CD4-positive, alpha-beta T cell treated with Interleukin-17A for 4 hours (primary cell): ENCODE measurements at regions not wholly inside any gene's neighbourhood (a gene's known extent, or its start where the extent isn't known, plus 50 kb on each side); places are given as distances from the start of the nearest gene placed in this dataset.

ENCODE experiments used
- DNase-seq: peaks from one replicate; pipeline ENCODE4 v3.0.0-alpha.2; 2020; ENCODE audit warnings: mixed read lengths

DNA sequence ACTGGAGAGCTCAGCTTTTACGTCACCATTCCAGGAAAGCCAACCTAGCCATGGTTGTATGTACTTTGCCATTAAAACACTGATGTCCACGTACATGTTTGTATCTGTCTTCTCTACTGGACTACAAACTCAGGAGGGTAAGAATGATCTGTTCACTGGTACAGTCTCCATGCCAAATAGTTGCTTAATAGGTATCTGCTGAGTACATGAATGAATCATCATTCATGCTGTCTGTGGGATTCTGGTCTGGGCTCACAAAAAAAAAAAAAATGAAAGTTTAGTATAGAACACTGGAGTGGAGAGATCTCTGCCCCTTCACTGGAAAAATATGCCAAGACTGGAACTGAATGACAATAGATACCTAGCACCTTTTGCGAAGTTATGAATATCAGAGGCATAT, 102.6 kb upstream of the ITGA4 start:
- no peak for DNase-seq

- DNase-seq = no peak
These were observed 100.6 kb upstream of the ITGA4 start for GRCh38 chr2:181356526-181357130.

- no peak for DNase-seq
These were observed 99.2 kb upstream of the ITGA4 start for GRCh38 chr2:181357979-181358378.

DNA sequence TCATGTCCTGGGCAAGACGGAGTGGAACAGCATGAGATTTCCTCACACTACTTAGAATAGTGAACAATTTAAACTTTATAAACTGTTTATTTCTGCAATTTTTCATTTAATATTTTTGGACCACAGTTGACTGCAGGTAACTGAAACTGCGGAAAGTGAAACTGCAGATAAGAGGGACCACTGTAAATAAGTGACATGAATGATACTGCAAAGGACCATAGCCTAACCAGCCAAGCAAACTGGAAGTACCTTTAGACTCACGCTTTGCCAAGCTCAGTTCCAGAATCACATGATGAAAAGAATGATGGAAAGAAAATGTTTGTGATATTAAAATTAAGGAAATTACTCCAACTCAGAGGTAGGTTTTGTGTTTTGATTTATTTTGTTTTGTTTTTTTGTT, 94.6 kb upstream of the ITGA4 start:
- no peak for DNase-seq

- DNase-seq = no peak
These were observed 94.0 kb upstream of the ITGA4 start for GRCh38 chr2:181363164-181363563.

DNA sequence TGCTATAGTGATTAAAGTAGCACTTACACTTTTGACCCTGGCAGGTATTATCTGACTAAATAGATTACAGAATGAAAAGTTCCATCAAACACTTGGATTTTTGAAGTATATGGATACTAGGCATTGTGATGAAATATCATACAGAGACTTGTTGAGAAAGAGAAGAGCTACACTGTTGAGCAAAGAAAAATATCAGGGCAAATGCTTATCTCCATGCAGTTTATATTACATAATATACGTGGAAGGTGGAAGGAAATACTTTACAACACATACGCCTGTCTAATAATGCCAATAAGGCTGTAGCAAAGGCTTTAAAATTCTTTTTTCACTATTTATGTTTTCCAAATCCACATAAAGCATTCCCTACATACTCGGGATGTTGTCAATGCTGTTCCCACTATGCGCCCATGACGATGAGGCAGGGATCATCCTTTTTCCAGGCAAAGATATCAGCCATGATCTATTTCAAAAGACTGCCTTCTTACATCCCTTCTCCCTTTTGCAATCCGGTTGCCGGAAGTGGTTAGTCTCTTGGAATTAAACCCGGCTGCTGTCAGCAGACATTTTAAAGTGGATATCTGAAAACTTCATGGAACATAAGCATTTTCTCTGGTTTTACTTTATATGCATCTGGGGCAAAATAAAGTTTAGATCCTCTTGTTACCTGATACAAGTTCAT, 92.6 kb upstream of the ITGA4 start:
- no peak for DNase-seq

DNA sequence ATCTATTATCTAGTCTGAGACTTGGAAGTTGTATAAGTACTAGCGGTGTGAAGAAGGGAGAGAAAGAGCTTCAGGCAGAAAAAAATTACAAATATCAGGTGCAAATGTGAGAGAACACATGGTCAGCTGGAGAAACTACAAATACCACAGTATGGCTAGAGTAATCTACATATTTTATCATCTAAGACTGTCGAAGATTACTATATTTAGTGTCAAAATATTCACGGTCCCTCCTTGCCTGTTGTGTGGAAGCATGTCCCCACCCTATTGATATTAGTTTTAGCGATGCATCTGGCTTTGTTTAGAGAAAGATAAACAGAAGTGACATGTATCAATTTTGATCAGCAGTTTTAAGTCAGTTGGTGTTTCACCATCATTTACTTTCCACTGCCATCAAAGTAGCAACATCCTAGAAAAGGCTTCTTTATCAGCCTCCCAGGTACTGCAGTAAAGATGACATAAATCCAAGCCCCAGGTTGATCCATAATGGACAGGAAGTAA, 90.5 kb upstream of the ITGA4 start:
- no peak for DNase-seq

GRCh38 chr2:181367411-181367810, 89.8 kb upstream of the ITGA4 start:
- no peak for DNase-seq

GRCh38 chr2:181367906-181368435, 89.2 kb upstream of the ITGA4 start:
- DNase-seq = no peak

DNA sequence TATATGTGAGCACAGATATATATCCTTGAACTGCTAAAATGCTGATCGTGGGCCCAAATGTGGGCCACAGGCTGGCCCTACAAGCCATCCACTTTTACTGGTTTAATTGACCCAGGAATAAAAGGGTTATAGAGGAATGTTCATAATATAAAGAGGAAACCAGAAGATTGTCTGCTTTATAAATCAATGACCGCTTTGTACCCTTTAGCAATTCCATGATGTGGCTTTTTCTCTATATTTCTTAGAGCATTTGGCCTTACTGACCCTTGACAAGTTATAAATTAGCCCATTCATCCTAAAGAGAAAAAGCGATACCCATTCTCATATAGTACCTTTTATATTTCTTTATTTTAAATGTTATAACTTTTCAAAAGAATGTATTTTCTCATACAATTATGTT, 87.1 kb upstream of the ITGA4 start:
- DNase-seq = no peak

- DNase-seq = no peak
These were observed 86.0 kb upstream of the ITGA4 start for GRCh38 chr2:181371195-181371594.

GRCh38 chr2:181371782-181372645, 85.2 kb upstream of the ITGA4 start:
- DNase-seq = no peak

GRCh38 chr2:181372646-181373040, 84.5 kb upstream of the ITGA4 start:
- DNase-seq = no peak

DNA sequence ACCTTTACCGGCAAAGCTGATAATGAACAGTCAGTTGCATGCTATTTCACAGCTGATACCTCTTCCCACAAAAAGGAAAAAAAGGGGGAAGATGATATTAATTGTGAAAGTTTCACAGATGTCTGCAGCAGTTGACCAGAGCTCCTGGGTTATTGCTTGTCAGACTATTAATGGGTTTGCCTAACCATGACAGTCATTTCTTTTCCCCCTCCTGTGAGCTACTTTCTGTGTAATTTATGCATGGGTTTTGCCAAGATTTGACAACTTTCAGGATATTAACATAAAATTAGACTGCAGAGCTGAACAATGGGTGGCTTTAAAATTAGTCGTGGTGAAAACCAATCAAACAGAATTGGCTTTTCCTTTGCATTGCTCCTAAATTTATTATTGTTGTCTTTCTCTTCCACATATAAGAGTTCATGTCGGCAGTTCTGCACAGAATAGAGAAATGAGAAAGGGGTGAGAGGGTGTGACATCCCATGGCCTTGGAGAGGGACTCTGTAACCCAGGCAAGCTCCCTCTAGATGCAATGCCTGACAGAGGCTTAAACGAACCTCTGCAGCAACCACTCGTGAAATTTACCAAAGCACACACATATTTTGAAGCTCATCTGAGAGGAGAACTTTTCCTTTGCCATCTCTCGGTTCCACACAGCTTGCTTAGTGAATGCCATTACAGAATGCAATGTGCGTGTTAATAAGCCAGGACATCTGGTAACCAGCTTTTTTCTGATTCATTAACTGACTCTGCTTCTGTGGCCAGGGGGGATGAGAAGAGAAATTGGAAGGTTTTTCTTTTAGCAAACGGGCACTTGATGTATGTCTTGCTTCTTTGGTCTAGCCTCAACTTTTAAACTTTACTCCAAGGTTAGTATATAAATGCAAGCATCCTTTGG, 82.2 kb upstream of the ITGA4 start:
- DNase-seq = no peak

DNA sequence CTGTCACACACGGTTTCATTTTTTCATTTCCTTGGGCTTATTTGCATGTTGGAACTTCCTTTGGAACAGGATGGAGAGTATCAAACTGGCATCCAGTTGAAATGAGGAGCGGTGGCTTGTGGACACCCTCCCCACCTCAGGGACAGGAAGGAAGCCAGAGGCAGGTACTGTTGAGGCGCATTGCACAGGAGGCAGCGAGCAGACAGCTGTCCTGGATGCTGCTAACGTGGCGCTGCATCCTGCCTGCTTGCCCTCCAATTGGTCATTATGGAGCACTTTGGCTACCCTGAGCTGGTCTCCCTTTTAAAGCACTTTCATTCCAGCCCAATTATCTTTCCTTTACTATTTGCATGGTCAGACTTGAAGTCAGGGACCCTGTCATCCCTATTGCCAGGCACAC, 80.7 kb upstream of the ITGA4 start:
- no peak for DNase-seq

GRCh38 chr2:181376999-181377398, 80.2 kb upstream of the ITGA4 start:
- no peak for DNase-seq

DNA sequence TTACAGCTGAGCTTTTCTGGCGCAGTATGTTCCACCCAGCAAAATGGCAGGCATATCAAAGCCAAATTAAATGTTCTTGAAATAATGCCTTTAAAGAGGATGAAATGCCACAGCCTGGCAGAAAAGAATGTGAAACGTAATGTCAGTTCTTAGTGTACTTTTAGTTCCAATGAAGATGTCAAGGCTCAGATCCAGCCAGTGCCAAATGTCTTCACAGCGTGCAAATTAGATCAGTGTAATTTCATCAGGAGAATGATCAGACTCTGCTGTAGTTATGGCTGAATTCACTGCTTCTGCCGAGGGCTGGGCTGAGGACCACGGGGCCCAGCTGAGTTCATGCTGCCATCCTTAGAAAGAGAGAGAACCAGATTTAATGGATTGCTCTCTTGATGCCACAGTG, 78.7 kb upstream of the ITGA4 start:
- DNase-seq = no peak

- DNase-seq = no peak
These were observed 76.6 kb upstream of the ITGA4 start for GRCh38 chr2:181380581-181380980.

- DNase-seq = no peak
These were observed 72.3 kb upstream of the ITGA4 start for GRCh38 chr2:181384923-181385322.

DNA sequence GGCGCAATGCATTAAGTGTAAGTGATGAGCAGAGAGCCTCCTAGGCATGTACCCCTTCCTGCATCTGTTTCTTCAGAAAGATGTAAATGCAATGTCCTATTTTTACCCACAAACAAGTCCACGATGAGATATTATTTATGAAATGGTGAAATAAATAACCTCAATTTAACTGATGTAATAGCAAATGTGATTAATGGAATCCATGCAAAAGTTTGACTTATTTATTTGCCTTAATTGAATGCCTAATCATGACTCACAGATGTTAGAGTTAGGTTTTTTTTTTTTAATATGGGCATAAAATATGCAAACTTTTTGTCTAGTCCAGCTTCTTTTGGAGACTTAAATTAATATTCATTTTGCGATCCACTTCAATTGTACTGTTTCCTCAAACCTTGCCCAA, 67.7 kb upstream of the ITGA4 start:
- no peak for DNase-seq

- DNase-seq = no peak
These were observed 63.7 kb upstream of the ITGA4 start for GRCh38 chr2:181393472-181393871.

DNA sequence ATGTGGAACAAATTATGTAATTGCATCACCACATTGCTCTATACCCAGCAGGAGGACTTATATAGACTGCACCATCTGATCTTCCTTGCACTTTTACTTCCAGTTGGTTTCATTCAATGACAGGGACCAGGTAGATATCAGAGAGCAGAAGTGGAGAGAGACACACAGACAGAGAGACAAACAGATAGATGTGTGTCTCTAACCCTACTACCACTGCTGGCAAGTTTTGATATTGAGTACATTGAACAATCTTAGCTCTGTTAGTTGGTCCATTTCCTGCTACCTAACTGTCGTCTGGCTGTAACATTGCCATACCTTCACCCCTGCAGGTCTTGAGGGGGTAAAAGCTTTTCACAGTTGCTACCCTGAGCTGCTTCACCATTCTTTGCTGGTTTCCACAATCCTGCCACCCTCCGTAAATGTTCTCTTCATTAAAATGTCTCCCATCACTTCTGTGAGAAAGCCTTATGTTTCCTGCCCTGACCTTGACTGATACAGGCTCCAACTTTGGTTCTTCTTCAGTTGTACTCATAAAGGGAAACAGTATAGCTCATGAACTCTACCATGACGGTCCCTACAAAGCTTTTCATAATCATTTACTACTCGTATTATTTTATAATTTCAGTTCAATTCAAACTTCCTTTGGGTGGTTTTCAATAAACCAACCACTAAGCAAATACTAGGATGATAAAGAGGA, 62.3 kb upstream of the ITGA4 start:
- no peak for DNase-seq
